K562 (cell line): ENCODE measurements at regions not wholly inside any gene's neighbourhood (a gene's known extent, or its start where the extent isn't known, plus 50 kb on each side); places are given as distances from the start of the nearest gene placed in this dataset.

Experiments
- BMI1 ChIP-seq: fragments of 150-350 bp; IDR thresholded peaks from 2 replicates; pipeline ENCODE4 v1.6.1; 2014; ENCODE audit warnings: low read length
- L3MBTL2 ChIP-seq: fragments of 450-650 bp; IDR thresholded peaks from 2 replicates; pipeline ENCODE4 v1.6.1; 2016; ENCODE audit warnings: mild to moderate bottlenecking, moderate library complexity
- SIX5 ChIP-seq, 2 experiments: IDR thresholded peaks; 2 replicates each; pipeline ENCODE4 v1.6.1; 2011; ENCODE audit warnings: low read length in 2 of 2, borderline replicate concordance in 1 of 2, low read depth in 1 of 2, mild to moderate bottlenecking in 1 of 2, moderate library complexity in 1 of 2; ENCODE audit not compliant: insufficient read depth in 1 of 2
- TFAP4 ChIP-seq: sonication (generic); formaldehyde crosslinking; IDR thresholded peaks from 2 replicates; pipeline ENCODE4 v1.8.0; 2022; ENCODE audit warnings: missing genetic modification reagents, mild to moderate bottlenecking, moderate library complexity, borderline replicate concordance
- ZMIZ1 ChIP-seq, 2 experiments: fragments of 150-350 bp in 1 of 2; IDR thresholded peaks; 2 replicates each; pipeline ENCODE4 v1.6.1; 2012 to 2016; ENCODE audit warnings: low read depth in 2 of 2, low read length in 2 of 2, mild to moderate bottlenecking in 1 of 2, moderate library complexity in 1 of 2
- ZNF740 ChIP-seq, 3 experiments: fragments of 200-800 bp in 1 of 3; sonication (Bioruptor generic) in 1 of 3; sonication (generic) in 1 of 3; formaldehyde crosslinking in 1 of 3; IDR thresholded peaks; 2 replicates each; pipeline versions ENCODE4 v1.6.1 to v1.8.0; 2016 to 2022; ENCODE audit warnings: mild to moderate bottlenecking in 2 of 3, missing compliant biosample characterization in 2 of 3, missing genetic modification characterization in 2 of 3, missing genetic modification reagents in 1 of 3

DNA sequence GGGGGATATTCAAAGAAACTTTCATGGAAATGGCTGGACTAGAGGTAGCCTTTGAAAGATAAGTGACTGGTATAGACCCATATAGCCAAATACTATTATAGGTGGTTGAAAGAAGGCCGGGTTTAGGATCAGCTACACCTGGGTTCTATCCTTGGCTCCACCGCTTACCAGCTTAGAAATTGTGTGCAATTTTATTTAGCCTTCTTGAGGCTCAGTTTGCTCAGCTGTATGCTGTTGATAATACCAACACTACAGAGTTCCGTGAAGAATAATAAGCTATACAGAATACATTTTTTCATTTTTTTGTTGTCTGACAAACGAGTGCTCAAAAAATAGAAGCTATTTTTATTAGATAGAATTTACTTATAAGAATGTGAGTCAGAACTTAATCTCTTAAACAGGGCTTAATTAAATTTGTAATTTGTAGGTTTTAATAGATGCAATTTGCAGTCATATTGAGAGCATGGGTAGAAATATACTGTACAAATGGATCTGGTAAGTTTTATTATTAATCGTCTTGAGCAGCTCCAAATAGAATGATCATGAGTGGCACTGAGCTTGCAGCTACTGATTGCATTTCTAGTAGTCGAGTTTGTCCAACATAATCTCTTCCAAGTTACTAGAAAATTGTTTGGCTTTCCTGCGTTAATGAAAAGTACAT, 164.3 kb upstream of the PHYHIPL start (continued):
- no peak for TF ChIP-seq ZNF740 (CRISPR knock-in tag; IDR thresholded peaks at IDR 0.05)
- TF ChIP-seq ZNF740 (tag; IDR thresholded peaks at IDR 0.05) = no peak
- TF ChIP-seq L3MBTL2 = no peak
- no peak for TF ChIP-seq TFAP4 (CRISPR knock-in tag)
- TF ChIP-seq ZMIZ1 (IDR thresholded peaks at IDR 0.05; ENCODE audit: low read depth in 2 of 2, low read length in 2 of 2) = no peak
- TF ChIP-seq SIX5 (IDR thresholded peaks at IDR 0.05; ENCODE audit: borderline replicate concordance in 1 of 2, insufficient read depth in 1 of 2, low read depth in 1 of 2, low read length in 2 of 2) = no peak
- TF ChIP-seq BMI1 = no peak
